ENCODE measurements at regions not wholly inside any gene's neighbourhood (a gene's known extent, or its start where the extent isn't known, plus 50 kb on each side); places are given as distances from the start of the nearest gene placed in this dataset.

- TF ChIP-seq, protein P1, sequence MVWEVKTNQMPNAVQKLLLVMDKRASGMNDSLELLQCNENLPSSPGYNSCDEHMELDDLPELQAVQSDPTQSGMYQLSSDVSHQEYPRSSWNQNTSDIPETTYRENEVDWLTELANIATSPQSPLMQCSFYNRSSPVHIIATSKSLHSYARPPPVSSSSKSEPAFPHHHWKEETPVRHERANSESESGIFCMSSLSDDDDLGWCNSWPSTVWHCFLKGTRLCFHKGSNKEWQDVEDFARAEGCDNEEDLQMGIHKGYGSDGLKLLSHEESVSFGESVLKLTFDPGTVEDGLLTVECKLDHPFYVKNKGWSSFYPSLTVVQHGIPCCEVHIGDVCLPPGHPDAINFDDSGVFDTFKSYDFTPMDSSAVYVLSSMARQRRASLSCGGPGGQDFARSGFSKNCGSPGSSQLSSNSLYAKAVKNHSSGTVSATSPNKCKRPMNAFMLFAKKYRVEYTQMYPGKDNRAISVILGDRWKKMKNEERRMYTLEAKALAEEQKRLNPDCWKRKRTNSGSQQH (CRISPR knock-in tag; IDR thresholded peaks at IDR 0.05), result no peak
- TF ChIP-seq, protein P2, sequence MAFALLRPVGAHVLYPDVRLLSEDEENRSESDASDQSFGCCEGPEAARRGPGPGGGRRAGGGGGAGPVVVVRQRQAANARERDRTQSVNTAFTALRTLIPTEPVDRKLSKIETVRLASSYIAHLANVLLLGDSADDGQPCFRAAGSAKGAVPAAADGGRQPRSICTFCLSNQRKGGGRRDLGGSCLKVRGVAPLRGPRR (CRISPR knock-in tag; IDR thresholded peaks at IDR 0.05), result no peak
- TF ChIP-seq CBFA2T2 (conservative IDR thresholded peaks at IDR 0.05), result no peak
- no peak for TF ChIP-seq MTF1 (CRISPR knock-in tag; IDR thresholded peaks at IDR 0.05; ENCODE audit: borderline replicate concordance)
- TF ChIP-seq MXI1 (IDR thresholded peaks at IDR 0.05; ENCODE audit: low read depth, low read length), result no peak
Observed at GRCh38 chr1:234668577-234668955, 58.6 kb upstream of the IRF2BP2 start (continued).

DNA sequence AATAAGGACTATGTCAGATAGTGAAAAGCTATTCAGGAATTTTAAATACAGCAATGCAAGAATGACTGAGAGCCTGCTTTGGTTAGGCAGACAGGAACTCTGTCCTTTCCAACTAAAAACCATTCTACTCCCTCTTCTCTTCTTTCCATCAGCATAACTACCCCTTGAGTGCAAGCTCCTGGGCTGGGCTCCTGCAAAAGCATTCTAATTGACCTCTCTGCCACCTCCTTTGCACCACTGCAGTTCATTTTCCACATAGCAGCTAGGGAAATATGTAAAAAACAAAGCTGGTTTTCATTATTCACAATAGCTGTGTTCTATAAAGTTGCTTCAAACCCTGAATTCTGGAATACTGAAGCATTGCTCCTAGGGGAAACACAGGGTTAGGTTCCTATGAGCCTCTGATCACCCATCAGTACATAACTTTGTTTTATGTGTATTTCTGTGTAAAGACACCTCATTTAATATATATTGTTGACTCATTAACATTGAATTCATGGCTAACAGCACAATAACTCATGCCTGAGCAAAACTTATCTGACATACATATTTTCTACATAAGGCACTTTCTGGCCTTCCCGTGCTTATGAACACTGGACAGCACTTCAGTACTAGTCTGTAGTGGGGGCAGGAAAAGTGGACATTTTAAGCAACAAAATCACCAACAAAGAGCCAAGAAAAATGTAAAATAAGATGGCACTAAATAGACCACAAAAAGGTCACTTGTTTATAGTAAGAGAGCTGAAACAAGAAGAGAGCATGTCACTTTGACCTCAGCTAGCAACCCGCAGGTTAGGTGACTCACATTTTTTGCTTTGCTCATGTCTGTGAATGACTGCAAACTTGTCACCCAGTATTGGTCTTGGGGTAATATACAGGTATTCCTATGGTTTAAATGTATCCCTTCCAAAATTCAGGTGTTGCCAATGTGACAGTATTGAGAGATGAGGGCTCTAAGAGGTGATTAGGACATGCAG is 57.9 kb upstream of the IRF2BP2 start:
- Histone ChIP-seq H3K27me3 (ENCODE audit: control insufficient read depth in 2 of 2, insufficient read depth in 2 of 2, low read length in 2 of 2) (no peaks in the 10 kb centered on the region), H3K4me2 (ENCODE audit: insufficient read depth, low read length) (no peak overlapping the region), H3K79me2 (ENCODE audit: control insufficient read depth, insufficient read depth, low read length) (no peaks in the 10 kb centered on the region), H2AFZ (ENCODE audit: low read depth, low read length) (no peak overlapping the region), H3K27ac (ENCODE audit: extremely low read depth, low read depth, low read length) (no peak overlapping the region), H3K4me1 (replicated peaks in 1 of 2; ENCODE audit: control insufficient read depth in 2 of 2, insufficient read depth in 2 of 2, low read length in 2 of 2) (peaks cover 3 to 17% of the 10 kb centered on the region in 2 experiments; a peak in 3 of 5 replicates), H3K4me3 (no peak overlapping the region), H3K9ac (ENCODE audit: insufficient read depth in 1 of 2, low read depth in 2 of 2, low read length in 2 of 2) (no peak overlapping the region), H3K9me1 (ENCODE audit: control insufficient read depth, insufficient read depth, low read length) (no peaks in the 10 kb centered on the region), H4K20me1 (replicated peaks; ENCODE audit: control insufficient read depth, insufficient read depth, low read length) (no peaks in the 10 kb centered on the region), H3K36me3 (ENCODE audit: control insufficient read depth, insufficient read depth, low read length) (no peaks in the 10 kb centered on the region), H3K9me3 (replicated peaks; ENCODE audit: control insufficient read depth, insufficient read depth, low read depth, low read length) (peaks cover 11% of the 10 kb centered on the region)
- WGBS (ENCODE audit: insufficient coverage, low coverage, missing lambda C conversion rate), result 56% methylated on average over 2 of the region's 2 CpGs
- FAIRE-seq, result no peak
- ATAC-seq, result no peak
- CTCF ChIA-PET (ENCODE audit: low intra/inter-chr PET ratio), result no interaction called here
- no peak for DNase-seq (ENCODE audit: extremely low read depth in 1 of 4, low spot score in 3 of 4)
- intact Hi-C loops (cut with micrococcal nuclease), result no loop called here
- in situ Hi-C loops (cut with MboI), result no loop called here
- POLR2A ChIA-PET, result interaction anchor here (1.0 to 1.2 kb wide), 2 partner anchors 8 to 66 kb away, joined by 4 read pairs; no protein-coding TSS in a partner anchor
- no TSS peak for BruUV-seq (replicated peaks)
- 0 out of 2 replicates have a peak, but pooled peaks have one; percentile 31 for TF ChIP-seq ZBTB40 (IDR thresholded peaks at IDR 0.05)
- no peak for TF ChIP-seq ZBTB40 (CRISPR knock-in tag; IDR thresholded peaks at IDR 0.05)
- no peak for TF ChIP-seq ZNF551 (CRISPR knock-in tag; IDR thresholded peaks at IDR 0.05)

Measured in K562 (cell line).